Stimulated activated naive CD8-positive, alpha-beta T cell treated with anti-CD3 and anti-CD28 coated beads, Interleukin-15, Interleukin-2, amounts not matched to agents 100 U/mL and 50 U/mL, for 24 hours (primary cell): ENCODE measurements at regions not wholly inside any gene's neighbourhood (a gene's known extent, or its start where the extent isn't known, plus 50 kb on each side); places are given as distances from the start of the nearest gene placed in this dataset.
"Not testable (repeated sequence)": the region's sequence is repeated elsewhere in the genome, so short reads cannot be mapped to it uniquely, and the experiment has no call there.

ENCODE experiments used
- ATAC-seq: fragments of 150-1000 bp; cut with Tn5 transposase; one replicate; pipeline ENCODE4 v1.10.0; 2021
- DNase-seq: peaks from one replicate; pipeline ENCODE4 v3.0.0; 2021

DNA sequence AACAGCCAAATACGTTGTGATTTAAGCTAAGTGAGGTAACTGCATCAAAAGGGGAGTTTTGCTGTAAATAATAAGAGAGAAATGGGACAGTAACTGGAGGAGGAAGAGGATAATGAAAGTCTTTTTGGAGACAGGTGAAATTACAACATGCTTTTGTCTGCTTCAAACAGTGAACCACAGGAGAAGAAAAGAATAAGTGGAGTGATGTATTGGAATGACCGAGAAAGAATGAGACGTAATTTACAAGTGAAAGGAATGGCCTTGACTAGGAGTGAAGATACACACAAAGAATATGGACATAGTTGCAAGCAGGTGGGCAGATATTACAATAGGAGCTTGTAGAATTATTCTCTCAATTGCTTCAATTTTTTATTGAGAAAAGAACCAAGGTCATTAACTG lies 550.8 kb downstream of the DIPK2A start:
- ATAC-seq (no peak), DNase-seq (no peak)

DNA sequence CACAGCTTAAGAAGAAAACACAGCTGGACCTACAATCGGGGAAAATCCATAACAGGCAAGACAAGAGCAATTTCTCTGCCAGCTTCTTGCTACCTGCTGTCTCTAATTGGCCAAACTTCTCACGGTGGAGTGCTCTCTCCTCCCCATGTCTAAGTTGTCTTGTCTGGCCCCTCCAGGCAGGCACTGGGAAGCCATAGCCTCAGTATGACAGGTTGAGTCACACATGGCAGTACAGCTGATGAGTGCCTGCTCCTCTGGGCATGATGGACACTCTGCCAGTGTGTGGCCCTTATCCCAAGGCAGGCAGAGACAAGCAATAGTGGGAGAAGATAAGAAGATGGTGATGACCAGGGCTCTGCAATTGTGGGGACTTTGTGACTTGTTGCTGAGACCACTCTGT lies 551.8 kb downstream of the DIPK2A start:
- ATAC-seq (no peak), DNase-seq (no peak)

DNA sequence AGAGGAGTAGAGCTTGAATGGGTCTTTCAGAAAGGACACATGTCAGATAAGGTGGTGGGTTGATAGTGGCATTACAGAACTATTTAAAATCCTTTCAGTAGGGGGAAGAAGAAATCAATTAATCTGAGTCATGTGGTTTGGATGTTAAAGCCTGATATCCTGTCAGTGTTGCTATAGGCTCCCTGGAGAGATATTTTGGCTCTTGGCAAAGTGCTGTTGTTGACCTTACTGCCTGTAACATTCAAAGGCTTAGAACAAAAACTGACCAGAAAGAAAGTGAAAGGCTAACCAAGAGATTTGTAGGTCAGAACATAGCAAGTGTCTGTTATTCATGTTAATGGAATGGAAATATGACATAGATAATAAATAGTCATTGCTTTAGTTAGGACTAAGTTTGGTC lies 552.9 kb downstream of the DIPK2A start:
- no peak for DNase-seq

DNA sequence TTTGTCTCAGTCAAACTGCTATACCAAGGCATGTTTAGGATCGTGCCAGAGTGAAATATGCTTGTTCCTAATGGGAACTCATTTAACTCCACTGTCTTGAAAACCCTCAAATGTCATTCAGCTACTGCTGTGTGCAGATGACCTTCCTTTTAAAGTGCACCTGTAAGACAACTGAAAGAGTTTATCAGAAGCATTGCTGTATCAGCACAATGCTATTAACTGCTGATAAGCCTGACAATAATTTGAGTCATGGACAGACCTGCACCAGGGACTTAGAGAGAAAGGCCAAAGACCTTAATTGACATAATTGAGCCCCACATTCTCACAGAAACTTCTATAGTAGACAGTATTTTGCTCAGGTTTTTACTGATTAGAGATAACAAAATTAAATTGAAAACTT lies 557.9 kb downstream of the DIPK2A start:
- ATAC-seq (no peak), DNase-seq (no peak)

More for the DNA sequence above, 552.9 kb downstream of the DIPK2A start:
- no peak for ATAC-seq

DNA sequence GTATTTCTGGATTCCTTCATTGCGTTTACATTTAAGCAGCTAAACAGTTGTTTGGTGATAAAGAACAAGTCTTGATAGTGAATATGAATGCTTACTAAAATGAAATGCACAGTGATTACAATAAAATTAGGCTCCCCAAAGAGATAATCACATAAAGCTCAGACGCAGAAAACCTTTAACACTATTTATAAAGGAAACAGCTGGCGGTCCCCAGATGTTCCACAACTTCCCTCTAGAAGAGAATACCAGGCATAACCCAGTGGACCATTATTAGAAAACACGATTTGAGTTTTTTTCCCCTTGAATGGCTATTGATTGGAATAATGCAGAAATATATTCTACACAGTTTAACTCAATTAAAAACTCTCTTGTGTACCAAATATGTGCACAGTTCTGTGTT lies 573.2 kb downstream of the DIPK2A start:
- no peak for ATAC-seq
- no peak for DNase-seq

DNA sequence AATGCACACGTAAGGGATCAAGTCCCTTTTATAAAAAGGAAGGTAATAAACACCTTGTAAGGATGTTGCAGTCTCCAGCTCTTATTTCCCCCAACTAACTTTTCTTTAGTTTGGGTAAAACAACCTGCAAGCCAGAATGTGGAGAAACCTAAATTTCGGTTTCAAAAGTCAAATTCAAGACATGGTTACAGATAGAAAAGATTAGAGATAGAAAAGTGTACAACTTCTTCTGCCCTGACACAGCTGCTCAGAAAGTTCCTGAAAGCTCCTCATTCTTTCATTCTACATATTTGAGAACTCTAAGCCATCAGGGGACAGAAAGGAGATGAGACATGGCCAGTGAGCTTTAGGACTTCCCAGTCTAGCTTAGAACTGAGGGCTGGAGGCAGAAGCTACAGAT lies 574.9 kb downstream of the DIPK2A start:
- DNase-seq (no peak), ATAC-seq (no peak)

DNA sequence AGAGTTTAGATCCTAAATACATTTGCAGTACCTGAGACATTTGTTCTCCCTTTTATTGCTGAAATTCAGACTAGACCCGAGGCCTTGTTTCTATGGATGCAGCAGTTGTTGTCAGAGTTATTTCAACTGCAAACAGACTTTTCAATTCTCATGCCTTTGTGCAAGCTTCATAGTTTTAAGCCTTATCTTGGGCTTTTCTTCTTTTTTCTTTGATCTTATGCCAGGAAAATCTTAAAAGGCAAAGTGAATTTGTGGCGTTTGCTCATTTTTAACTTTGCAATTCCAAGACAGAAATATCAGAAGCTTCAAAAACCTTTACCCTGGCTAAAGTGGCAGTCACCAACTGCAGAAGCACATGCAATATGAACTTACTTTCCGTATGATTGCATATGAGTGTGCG lies 576.7 kb downstream of the DIPK2A start:
- ATAC-seq (no peak), DNase-seq (no peak)

DNA sequence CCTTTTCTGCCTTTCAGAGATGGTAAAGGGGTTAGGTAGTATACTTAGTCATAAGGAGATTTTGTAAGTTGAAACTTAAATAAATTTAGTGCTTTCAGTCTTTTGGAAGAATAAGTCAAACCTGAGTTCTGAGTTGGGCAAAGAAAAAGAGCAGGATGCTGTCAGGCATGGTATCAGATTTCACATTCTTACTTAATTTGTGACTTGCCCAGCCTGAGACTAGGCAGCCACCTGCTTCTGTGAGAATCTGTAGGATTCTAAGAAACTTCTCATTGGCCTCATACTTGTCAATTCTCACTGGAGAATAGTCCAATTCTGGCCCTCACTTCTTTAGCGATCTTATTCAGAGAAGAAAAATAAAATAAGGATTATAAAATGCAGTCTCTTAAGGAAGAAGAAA lies 577.5 kb downstream of the DIPK2A start:
- ATAC-seq (no peak), DNase-seq (no peak)

DNA sequence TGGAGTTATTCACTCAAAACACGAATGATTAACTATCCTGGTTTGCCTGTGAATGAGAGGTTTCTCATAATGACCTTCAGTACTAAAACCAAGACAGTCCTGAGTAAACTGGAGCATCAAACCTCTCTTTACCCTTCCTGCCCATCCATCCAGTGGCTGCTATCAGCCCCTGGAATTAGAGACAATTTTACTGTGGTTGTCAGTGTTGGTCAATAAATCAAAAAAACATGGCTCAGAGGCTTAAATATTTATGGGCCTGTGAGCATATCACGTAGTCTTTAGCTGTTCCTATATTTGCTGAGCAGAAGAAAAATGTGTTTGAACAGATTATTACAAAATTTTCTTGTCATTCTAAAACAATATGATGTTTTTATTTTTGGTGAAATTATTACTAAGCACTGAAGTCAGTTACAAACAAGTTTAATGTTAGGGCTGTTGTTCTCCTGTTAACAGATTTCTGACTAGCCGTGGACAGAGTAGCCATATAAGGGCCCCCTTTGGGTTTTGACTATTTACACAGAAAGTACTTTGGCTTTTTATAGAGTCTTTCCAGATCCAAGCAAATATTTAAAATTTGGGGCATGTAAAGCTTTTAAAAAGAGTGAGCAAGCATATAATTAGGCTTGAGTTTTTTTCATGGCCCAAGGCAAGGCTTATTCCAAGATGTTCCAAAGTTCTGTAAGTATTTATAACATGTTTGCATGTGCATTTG lies 580.9 kb downstream of the DIPK2A start:
- ATAC-seq = no peak

DNA sequence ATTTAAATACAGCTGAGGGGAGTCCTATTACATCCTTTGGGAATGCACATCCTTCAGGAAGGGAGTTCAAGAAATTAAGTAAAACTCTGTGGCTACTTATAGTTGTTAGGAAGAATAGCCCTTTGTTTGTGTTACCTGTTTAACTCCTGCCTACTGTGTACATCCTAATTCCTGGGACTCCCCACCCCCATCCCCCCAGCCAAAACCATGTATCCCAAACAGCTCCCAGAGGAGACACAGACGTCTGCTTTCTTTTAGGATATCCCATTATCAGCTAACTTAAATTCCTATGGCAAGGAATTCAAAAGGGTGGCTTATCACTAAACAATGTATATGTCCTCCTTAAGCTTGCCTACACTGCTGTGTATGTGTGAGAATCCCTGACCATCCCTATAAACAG lies 581.7 kb downstream of the DIPK2A start:
- ATAC-seq = no peak

More for the DNA sequence above, 580.9 kb downstream of the DIPK2A start:
- DNase-seq = no peak

DNA sequence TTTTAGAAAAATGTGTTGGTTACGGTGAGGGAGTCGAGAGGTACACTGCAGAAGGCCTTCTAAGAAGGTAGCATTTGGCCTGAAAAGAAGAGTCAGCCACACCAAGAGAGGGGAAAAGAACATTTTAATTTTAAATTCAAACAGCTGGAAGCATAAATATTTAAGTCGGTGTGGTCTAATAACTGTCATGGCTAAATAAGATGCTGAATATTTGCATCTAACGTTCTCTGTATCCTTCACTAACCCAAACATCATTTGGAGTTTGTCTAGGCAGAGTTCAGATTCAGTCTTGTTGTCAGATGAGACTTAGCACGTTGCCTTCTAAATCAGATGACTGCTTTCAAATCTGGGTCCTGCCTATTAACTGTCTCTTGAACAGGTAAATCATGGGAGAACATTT lies 583.3 kb downstream of the DIPK2A start:
- DNase-seq (no peak), ATAC-seq (no peak)

More for the DNA sequence above, 581.7 kb downstream of the DIPK2A start:
- no peak for DNase-seq

DNA sequence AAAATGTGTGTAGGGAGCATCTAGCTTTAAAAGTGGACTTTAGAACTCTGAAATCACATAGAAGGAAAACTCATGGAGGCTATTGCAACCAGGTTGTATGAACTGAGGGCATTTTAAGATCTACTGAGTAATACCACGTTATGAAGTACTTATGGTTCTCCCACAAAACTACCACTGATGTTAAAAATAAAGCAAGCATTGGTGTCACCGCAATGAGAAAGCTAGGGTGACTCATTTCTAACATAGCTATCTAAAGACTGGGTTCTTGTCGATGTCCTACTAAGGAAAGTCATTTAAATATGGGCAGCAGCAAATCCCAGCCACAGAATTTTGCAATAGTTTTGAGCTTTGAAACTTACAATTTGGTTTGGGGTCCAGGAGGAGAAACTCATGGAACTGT lies 584.8 kb downstream of the DIPK2A start:
- no peak for DNase-seq

DNA sequence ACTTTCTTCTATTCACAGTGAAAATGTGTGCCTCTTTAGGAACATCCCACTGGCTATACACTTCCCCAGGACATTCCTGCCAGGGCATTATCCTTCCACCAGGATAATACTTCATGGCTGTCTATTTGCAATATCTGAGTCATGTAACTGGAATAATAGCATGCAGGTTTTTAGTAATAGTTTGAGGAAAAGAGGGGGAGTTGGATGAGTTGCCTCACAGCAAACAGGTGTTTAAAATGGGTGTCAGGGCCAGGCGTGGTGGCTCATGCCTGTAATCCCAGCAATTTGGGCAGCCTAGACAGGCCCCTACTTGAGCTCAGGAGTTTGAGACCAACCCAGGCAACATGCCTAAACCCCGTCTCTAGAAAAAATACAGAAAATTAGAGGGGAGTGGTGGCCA lies 585.9 kb downstream of the DIPK2A start:
- DNase-seq = no peak
- no peak for ATAC-seq

More for the DNA sequence above, 584.8 kb downstream of the DIPK2A start:
- ATAC-seq = no peak

DNA sequence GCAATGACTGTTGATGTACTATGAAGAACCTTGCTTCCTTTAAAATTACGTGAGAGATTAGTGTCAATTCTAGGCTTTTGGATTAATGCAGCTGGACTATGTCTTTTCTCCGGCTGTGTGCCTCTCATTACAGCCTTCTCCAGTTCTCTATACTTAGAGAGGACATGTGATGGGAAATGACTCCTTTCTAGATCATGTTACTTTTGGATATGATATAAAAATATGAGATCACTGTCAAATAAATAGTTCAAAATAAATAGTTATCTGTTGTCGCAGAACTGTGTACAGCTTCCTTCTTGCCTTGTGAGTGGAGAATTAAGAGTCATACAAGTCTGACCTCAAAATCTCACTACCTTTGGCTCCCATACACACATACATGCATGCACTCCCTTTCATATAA lies 592.4 kb downstream of the DIPK2A start:
- DNase-seq = no peak

DNA sequence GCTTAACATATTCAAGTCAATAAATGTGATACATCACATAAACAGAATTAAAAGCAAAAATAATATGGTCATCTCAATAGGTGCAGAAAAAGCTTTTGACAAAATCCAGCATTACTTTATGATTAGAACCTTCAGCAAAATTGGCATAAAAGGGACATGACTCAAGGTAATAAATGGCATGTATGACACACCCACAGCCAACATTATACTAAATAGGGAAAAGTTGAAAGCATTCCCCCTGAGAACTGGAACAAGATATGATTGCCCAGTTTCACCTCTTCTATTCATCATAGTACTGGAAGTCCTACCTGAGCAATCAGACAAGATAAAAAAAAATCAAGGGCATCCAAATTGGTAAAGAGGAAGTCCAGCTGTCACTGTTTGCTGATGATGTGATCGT lies 594.7 kb downstream of the DIPK2A start:
- no peak for ATAC-seq

More for the DNA sequence above, 592.4 kb downstream of the DIPK2A start:
- no peak for ATAC-seq

DNA sequence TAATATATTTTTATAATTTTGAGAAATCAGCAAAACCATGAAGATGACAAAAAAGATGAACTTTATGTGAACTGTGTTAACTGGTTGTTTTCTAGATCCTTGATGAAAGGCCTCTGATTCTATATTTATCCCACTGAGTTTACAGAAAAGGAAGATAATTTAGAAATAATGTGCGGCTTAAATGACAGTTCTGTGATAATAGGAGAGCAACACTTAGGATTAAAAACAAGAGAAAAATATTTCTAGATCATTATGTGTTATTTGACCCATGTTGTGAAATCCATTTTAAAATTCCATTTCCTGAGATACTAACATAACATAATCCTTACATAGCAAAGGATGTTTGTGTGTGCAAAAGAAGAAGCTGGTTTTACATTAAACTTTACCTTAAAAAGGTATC lies 598.0 kb downstream of the DIPK2A start:
- no peak for DNase-seq
- no peak for ATAC-seq

More for the DNA sequence above, 594.7 kb downstream of the DIPK2A start:
- DNase-seq = no peak

DNA sequence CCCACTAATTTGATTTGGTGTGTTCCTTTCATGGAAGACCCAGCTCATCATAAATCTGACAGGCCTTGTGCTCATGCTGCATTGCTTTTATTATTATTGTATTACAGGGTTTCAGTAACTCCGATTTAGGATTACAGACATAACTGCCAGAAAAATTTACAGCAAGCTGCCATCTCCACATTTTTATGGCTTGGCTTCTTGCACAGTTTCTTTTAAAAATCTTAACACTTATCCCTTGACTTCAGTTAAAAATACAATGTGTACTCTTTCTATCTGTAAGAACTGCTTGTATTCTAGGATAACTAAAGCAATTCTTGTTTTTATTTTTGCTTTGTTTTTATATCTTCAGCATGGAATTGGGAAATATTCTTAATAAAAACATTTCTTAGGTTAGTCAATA lies 612.2 kb downstream of the DIPK2A start:
- ATAC-seq = no peak
- DNase-seq = no peak

DNA sequence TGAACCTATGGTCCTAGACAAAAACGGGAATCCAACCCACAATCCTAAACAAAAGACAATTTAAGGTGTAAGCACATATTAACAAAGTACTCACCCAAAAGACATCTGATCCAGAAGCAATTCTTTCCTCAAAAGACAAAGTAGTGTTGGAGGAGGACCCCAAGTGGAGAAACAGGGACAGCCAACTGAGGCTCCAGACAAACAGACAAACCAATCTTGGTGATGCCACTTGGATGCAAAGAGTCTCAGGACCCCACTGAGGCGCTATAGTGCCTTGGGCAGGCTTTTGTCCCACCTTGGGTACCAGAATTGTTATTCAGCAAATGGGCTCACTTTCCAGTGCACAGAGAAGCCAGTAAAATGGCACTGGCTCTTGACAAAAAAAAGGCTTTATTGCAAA lies 613.8 kb downstream of the DIPK2A start:
- ATAC-seq (no peak), DNase-seq (no peak)

DNA sequence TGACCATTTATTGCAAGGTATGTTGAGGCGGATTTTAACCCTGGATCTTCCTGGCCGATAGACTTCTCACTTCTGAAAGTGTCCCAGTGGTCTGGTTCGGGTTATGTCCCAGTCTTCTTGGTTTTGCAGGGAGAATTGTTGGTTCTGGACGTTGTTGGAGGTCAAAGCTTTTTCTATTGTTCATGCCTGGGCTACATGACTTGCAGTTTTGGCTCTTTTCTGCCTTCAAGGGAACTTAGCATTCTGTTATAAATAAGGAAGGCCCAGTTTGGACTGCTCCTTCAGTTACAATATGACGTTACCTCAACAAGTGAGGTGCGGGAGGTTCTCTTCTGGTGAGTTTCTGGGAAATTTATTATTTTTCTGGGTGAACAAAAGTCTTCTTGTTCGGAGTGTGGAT lies 614.3 kb downstream of the DIPK2A start:
- DNase-seq = no peak

DNA sequence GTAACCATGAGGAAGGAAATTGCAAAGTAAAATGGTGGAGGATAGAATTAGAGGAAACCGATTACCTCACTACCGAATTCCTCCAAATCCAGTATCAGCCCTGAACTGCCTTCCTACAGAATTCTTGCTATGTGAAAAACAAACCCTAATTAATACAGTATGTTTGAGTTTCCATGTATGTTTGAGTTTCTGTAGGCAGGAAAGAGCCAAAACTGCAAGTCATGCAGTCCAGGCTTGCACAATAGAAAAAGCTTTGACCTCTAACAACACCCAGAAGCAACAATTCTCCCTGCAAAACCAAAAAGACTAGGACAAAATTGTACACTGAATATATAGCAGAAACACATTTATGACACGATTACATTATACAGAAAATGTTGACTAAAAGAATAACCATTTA lies 614.8 kb downstream of the DIPK2A start:
- ATAC-seq (no peak), DNase-seq (no peak)

More for the DNA sequence above, 614.3 kb downstream of the DIPK2A start:
- ATAC-seq = no peak

DNA sequence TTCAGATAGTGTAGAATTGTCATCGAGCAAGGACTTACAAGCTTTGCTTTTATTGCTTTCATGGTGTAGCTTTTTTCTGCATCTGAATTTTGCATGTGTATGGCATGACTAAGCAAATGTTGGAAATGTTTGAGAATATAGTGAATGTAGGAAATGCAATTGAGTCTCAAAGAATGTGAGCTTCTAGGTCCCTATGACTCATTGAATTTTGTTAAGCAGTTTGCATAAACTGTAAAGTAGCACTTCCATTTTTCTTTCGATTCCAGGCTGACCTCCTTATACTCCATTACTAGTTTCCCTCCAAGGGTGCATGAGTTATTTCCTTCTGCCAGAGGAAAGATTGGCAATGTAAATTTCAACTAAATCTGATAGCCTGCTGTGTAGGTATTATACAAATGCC lies 619.2 kb downstream of the DIPK2A start:
- no peak for DNase-seq
- no peak for ATAC-seq

DNA sequence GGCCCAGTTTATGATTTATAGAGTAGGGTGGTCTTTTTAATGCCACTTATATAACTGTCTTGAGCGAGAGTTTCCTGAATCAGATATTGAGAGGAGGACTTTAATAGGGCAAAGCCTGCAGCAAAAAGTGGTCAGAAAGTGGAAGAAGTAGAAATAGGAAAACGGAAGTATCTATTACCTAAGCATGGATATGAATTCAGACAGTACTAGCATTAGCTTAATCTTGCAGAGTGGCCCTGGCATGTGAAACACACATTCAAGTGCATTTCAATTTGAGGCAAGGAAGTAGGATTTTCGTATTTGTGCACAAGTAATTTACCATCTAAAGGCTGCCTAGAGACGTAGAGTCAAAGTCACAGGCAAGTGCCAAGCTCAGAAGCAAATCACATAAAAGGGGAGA lies 622.3 kb downstream of the DIPK2A start:
- no peak for DNase-seq
- ATAC-seq = no peak

DNA sequence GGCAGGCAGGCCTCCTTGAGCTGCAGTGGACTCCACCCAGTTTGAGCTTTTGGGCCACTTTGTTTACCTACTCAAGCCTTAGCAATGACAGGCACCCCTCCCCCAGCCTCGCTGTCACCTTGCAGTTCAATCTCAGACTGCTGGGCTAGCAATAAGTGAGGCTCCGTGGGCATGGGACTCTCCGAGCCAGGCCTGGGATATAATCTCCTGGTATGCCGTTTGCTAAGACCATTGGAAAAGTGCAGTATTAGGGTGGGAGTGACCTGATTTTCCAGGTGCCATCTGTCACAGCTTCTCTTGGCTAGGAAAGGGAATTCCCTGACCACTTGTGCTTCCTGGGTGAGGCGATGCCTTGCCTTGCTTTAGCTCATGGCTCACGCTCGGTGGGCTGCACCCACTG lies 648.6 kb downstream of the DIPK2A start:
- not testable (repeated sequence) for DNase-seq, ATAC-seq

DNA sequence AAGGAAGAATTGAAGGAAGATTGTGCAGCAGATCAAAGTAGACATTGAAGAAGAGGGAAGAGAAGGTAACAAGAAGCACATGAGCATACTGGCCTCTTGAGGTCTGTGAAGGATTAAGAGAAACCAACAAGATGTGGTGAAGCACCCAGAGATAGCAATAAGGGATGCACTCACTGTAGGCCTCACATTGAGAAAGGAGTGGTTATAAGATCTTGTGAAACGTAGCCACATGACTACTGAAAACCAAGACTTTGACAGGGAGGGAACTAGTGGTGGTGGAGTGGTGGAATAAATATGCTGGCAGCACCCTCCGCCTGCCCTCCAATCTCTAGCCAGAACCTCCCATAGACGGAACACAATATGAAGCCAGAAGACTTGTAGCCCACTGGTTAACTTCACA lies 651.2 kb downstream of the DIPK2A start:
- DNase-seq (no peak), ATAC-seq (no peak)

DNA sequence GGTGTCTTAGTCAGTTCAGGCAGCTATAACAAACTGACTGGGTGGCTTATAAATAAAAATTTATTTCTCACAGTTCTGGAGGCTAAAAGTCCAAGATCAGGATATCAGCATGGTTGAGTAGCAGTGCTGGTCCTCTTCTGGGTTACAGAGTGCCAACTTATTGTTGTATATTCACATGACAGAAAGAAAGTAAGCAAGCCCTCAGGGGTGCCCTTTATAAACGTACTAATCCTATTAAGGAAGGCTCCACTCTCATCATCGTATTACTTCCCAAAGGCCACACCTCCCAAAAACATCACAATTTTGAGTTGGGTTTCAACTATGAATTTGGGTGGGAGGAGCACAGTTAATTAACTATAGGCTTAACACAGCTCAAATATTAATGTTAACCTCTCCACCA lies 653.0 kb downstream of the DIPK2A start:
- ATAC-seq = no peak
- no peak for DNase-seq
